GM21528 (cell line): ENCODE measurements at regions not wholly inside any gene's neighbourhood (a gene's known extent, or its start where the extent isn't known, plus 50 kb on each side); places are given as distances from the start of the nearest gene placed in this dataset.

Source experiments
- ATAC-seq: cut with Tn5 transposase; IDR thresholded peaks from one replicate; pipeline ENCODE4 v1.9.1; 2021; ENCODE audit warnings: mild to moderate bottlenecking, moderate library complexity; ENCODE audit not compliant: unreplicated experiment, low FRiP score

DNA sequence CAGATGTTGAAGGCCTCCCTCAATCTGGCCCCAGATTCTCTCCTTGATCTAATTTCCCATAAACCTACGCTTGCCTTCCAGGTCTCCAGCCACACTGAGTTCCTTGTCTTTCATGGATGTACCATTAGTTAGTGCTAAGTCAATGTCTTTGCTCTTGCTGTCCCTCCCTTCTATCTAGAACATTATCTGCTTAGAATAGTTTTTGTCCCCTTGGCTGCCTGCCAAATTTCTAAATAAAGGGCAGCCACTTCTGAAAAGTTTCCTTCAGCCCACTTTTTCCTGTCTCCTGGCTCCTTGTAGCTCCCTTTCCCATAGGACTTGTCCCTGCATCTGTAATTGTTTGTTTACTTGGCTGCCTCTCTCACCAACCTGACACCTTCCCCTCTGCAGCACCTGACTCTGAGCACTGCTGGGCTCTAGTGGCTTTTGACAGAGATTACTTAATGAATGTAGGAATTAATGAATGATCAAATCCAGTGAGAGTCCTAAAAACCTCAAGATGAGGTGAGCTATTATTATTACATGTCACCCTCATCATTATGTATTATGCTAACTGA, 58.3 kb downstream of the CXCL12 start:
- no peak for ATAC-seq

DNA sequence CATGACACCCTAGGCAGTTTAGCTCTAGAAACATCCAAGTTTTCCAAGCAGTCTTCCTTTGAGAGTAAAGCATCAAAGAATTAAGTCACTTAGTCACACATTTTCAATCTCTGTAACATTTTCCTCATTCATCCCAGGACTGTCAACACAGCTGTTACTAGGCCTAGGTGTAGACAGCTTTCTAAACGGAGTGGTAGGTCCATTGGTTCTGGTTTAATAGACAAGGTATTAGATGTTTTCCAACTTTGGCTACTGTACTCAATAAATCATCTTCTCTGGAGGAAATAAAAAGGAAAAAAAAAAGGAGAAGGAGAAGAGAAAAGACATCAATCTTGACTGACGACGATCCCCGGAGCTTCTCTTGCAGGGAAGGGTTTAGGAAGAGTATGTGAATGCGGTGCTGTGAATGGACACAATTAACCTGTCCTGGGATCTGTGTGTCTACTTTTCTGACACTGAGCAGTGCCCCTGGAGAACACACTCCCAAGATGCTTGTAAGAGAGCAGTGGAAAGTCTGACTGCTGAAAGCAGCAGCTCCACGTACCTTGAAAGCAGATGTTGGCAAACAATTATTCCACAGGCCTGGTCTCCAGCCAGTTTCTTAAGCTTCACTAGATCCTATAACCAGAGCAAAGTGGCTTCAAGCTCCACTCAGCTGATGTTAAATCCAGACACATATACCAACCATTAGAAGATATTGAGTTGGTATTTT, 59.1 kb downstream of the CXCL12 start:
- ATAC-seq: no peak

DNA sequence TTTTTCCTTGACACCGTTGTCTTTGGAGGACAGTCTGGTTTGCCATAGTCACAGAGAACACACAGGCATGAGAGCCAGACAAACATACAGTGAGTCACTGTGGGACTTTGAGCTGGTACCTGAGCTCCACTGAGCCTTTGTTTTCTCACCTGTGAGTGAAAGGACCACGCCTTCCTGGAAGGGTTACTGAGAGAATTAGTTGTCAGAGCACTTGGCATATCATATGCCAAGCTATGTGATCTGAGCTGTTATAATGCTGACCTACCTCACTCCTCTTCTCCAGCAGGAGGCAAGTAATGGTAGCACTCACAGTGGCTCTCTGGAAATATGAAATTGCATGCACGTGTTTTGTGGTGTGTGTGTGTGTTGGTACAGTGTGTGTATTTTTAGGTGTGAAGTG, 59.7 kb downstream of the CXCL12 start:
- no peak for ATAC-seq

DNA sequence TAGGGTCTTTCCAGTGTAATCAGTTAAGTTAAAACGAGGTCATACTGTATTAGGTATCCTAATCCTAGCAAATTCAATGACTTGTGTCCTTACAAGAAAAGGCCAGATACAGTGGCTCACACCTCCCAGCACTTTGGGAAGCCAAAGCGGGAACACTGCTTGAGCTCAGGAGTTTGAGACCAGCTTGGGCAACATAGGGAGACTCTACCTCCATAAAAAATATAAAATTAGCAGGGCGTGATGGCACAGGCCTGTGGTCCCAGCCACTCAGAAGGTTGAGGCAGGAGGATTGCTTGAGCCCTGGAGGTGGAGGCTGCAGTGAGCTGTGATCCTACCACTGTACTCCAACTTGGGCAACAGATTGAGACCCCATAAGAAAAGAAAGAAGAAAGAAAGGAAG, 61.1 kb downstream of the CXCL12 start:
- no peak for ATAC-seq

DNA sequence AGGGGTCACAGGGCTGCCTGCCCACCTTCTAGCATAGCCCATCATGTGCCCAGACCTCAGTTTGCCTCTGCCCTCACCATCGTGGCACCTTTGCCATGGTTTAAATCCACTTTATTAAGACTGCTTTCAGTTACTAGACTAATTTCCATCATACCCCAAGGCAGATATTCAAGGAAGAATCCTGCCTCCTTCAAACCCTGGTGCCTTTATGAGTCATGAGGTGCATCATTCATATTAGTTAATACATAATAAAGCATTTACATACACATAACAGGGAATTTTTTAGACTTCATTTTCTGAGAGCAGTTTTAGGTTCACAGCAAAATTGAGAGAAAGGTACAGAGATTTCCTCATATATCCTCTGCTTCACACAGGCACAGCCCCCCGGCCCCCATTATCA, 62.8 kb downstream of the CXCL12 start:
- no peak for ATAC-seq

DNA sequence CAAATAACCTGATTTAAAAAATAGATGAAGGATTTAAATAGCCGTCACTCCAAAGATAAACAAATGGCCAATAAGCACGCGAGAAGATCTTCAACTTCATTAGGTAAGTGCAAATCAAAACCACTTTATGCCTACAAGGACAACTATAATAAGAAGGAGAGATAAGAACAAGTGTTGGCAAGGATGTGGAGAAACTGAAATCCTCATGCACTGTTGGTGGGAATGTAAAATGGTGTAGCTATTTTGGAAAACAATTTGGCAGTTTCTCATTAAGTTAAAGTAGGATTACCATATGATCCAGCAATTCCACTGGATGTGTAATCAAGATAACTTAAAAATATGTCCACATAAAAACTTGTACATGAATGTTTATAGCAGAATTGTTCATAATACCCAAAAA, 64.1 kb downstream of the CXCL12 start:
- no peak for ATAC-seq

DNA sequence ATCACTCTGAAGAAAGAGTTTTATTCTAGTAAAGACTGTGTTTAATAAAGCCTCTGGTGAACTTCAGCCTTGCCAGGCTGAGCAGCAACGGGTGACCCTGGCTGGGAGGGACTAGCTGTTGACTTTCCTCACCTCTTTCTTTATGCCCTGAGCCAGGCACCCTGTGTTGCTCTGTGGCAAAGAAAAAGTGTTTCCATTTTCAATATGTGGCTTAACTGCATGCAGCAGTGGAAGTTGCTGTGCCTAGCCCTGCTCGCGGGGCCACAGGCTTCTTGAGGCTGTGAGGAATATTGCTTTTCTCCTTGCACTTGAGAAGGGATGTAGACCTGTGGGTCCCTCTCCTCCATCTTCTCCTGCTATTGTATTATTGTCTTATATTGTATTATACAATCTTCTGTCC, 67.0 kb downstream of the CXCL12 start:
- no peak for ATAC-seq

DNA sequence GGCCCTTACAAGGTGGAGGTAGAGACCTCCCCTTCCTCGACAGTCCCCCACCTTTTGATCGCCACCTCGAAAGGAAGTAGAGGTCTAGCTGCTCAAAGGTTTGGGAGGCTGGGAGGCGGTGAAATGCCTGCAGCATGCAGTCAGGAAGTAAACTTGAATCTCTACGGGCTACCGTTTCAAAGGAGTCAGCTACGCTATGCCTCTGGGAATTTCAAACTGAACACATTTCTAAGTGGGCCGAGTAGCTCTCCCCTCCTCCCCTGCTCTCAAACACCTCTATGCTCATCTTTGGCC, 68.0 kb downstream of the CXCL12 start:
- no peak for ATAC-seq

DNA sequence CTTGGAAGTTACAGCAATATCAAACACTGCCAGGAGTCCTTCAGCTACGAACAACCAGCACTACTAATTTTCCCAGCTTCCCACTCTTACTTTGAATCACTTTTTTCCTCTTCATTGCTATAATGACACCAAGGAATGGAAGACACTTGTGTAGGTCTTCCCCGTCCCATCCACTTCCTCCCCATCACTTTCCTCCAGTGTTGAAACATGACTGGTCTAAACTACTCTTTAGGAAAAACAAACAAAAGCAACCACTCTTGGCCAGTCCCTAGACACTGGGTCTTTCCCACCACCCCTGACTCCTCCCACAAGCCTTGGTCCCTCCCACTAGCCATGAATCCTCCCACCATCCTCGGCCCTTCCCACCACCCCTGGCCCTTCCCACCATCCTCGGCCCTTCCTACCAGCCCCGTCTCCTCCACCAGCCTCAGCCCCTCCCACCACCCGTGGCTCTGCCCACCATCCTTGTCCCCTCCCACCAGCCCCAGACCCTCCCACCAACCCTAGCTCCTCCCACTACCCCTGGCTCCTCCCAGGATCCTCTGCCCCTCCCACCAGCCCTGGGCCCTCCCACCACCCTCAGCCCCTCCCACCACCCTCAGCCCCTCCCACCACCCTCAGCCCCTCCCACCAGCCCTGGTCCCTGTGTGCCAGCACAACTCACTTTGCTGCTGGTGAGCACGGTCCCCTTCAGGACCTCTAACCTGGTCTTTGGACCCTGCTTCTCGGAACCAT, 68.5 kb downstream of the CXCL12 start:
- ATAC-seq: no peak

DNA sequence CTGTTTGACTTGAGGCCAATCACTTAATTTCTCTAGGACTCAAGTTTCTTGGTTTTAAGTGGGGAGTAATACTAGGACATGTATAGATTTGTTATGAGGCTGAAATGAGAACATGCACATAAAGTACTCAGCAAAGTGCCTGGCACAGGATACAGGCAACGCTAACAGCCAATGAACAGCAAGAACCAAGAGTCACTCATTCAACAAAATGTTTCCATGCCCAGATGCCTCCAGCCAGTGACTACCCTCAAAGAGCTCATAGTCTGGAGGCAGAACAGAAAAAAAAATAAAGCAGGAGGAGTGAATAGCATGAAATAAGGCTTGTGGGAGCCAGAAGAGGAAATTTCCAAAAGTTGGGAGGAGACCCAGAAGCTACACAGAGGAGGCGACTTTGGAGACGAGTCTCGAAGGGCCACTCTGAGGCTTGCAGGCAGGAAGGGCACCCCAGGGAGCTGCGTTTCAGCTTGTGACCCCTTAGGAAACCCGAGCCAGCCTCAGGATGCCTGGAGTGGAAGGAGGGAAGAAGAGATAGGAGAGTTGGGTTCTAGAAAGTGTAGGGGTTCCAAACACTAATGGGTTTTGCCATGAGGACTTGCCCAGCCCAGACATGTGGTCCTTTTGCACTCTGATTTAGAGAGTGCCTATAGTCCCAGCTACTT, 70.0 kb downstream of the CXCL12 start:
- no peak for ATAC-seq

DNA sequence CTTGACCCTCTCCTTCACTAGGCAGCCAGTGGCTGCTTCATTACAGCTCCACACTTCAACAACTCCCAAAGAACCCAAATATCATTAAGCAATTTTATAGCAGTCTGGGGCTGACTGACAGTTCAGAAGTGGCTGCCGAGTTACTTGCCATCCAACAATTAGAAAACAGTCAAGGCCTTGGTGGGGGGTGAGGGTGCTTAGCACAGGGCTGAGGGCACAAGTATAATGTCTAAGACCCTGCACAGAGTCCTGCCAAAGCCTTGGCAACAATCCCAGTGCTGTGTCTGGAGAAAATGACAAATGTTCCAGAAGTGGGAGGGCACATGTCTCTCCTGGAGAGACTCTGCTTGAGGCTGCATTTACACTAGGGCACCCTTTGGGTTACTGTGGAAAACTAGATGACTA, 71.1 kb downstream of the CXCL12 start:
- no peak for ATAC-seq

DNA sequence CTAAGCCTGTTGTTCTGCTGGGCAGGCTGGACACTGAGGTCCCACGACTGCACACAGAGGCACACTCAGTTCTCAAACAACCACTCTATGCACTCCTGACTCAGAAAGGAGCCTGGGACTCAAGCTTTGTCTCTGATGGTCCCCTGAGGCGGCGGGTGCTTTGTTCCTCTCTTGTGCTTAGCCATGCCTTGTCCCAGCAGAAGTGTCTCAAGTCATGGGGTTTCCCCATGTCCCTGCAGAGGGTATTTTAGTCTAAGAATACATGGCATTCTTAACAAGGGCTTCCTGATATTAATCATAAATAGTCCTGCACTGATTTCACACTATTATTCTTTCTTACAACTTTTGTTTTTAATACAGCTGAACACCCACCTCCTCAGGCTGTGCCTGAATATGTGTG, 72.5 kb downstream of the CXCL12 start:
- no peak for ATAC-seq

DNA sequence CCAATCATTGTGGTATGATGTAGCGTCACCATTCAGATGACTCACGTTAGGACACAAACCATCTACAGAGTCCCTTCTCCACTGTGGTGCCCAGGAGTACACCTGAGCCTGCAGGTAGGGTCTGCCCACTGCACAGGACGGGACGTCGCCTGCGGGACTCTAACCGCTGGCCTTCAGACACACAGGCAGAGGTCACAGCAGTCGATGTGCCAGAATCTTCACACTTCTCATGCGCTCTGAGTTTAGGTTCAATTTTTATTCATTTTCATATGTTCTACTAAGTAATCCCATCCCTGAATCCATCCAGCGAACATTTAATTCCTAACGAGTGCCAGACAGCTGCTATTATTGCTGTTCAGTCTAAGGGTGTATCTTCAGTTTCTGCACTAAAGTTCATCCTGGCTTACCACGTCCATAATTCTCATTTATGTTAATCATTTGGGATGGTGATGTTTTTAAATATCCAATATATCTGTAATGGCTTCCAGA, 73.3 kb downstream of the CXCL12 start:
- ATAC-seq: no peak

DNA sequence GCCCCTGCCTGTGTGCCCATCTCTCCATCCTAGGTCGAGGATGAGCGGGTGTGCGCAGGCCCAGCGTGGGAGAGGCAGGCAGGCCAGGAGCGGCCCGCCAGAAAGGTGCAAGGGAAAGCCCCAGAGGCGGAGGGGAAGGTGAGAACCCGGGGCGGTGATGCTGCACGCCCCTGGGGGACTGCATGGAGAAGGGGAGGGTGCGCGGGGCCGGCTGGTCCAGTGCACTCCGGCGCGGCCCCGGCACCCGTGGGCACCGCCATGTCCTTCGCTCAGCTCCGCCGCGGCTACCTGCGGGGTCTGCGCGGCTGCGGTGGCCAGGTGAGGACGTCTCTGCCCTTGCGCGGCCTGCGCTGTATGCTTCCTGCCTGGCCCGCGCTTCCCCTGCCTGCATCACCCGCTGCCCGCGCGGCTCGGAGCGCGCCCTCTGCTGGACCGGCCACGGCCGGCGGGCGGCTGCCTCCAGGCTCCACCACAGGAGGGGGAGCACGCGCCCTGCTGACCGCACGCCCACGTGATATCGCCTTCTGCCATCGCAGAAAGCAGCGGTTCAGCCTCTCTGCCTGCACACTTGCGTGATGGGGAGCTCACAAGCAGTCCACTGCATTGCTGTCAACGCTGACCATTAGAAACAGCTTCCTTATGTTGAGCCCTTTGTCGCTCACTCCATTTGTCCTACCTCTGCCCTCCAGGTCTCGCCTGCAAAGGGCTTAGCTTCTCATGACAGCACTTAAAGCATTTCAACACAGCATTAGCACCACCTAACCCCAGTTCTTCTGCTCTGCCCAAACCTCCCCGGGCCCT, 73.9 kb downstream of the CXCL12 start:
- peak; percentile 75 for ATAC-seq

DNA sequence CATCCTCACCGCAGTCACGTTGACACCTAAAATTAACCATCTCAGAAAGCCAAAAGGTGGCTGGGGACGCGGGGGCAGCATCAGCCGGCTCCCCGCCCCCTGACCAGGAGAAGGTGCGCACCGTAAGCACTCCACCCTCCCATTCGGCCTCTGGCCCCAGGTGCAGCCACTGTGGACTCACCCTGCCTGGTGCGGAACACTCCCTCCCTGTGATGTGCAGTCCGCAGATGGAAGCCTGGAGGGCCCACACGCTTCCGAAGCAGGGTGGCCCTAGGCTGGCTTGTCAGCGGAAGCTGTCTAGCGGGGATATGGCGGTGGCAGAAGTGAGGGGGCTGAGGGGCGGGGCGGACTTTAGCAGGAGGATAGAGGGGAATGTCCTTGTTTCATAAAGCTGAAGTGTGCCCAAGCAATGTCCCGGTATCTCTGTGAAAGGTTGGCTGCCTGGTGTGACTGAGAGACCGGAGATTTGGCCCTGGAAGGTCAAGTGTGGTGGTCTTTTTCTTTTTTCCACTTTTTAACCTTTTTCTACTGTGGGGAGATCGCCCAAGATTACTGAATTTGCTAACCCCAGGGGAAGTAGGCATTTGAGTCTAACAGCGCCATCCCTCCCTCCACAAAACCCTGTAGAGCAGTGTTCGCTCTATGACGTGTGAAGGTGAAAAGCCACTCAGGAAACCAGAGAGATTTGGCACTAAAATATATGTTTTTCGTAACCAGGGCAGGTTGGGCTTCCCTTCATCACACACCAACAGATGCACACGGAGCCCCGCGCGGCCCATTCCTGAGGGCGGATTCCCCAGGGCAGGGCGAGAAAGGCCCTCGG, 74.7 kb downstream of the CXCL12 start:
- ATAC-seq: no peak

DNA sequence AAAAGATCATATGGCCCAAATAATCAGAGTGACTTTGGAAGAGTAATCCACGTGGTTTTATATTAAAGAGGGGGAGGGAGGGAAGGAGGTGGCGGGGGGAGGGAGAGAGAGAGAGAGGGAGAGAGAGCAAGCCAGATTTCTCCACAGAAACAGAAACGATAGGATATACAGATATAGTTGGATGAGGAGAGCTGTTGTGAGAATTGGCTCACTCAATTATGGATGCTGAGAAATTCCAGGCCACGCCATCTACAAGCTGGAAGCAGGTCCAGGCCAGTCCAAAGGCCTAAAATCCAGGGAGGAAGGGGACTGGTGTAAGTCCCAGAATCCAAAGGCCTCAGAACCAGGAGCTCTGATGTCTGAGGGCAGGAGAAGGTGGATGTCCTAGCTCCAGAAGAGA, 75.5 kb downstream of the CXCL12 start:
- no peak for ATAC-seq

DNA sequence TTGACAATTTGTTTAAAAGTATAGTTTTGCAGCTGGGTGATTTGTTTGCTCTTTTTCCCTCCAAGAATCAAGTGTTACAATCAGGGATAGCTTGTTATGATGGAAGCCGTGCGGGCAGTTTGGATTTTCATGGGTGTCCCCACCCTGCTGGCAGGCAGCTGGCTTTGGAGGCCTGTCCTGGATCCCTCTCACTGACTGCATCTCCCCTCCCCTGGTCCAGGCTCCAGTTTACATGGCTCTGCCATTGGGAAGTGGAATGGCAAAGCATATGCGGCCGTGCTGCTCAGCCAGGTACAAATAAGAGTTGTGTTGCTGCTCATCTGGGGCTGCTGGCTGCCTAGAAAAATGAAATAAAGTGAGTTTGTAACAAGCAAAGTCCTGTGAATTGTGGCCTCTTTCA, 76.0 kb downstream of the CXCL12 start:
- no peak for ATAC-seq

DNA sequence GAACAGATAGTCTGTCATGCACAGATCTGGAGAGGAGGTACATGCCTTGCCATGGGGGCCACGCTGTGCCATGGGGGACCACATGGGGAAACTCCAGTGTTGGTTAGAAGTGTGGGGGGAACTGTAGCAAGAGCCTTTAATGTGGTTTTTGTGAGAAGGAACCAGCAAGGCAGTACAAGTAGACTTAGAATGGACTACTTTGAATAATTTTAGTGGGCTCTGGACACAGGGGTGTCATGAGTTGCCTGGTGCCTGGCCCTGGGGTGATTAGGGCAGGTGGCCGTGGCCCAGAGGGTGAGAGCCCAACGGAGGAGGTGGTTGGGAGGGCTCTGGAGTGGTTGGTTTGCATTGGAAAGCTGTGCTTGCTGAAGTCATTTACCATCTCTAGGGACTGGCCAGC, 77.2 kb downstream of the CXCL12 start:
- no peak for ATAC-seq

DNA sequence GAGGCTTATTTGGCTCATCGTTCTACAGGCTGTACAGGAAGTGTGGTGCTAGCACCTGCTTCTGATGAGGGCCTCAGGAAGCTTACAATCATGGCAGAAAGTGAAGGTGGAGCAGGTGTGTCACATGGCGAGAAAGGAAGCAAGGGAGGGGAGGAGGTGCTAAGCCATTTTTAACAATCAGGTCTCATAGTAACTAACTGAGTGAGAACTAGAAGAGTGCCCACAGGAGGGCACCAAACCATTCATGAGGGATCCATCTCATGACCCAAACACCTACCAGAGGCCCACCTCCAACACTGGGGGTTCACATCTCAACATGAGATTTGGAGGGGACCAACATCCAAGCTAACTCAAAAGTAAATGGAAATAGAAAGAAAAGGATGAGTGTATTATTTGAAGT, 78.1 kb downstream of the CXCL12 start:
- no peak for ATAC-seq

DNA sequence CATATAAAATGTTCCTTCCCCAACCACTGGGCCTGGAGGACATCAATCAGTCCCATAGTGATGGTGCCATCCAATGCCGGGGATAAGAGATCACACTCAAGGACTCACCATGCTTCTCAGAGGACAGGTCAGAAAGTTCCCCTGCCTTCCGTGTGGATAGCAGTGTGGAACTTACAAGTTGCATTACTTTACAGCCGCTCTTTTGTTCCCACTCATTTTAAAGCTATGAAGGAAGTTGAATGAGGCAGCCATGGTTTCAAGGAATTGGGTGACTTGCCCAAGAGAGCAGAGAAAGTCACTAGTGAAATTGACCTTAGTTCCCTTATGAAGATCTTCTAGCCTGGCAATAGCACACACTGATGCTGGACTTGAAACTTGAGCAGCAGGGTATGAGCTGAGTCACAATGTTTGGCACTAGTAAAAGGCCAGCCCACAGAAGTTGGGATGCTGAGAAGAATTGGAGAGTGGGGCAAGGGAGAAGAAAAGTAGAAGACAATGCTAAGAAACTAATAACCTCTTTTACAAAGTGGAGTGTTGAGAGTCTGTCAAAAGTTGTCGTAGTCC, 78.7 kb downstream of the CXCL12 start:
- no peak for ATAC-seq
